NCI-H2029 (cell line): ENCODE measurements at regions not wholly inside any gene's neighbourhood (a gene's known extent, or its start where the extent isn't known, plus 50 kb on each side); places are given as distances from the start of the nearest gene placed in this dataset.
"Not testable (repeated sequence)": the region's sequence is repeated elsewhere in the genome, so short reads cannot be mapped to it uniquely, and the experiment has no call there.

Experiments used
- DNase-seq: peaks from one replicate; lab custom pipeline; 2025; lab: John Stamatoyannopoulos, UW

- DNase-seq, result no peak
Measured at GRCh38 chr3:5750874-5751640, 563.5 kb downstream of the EDEM1 start.

DNA sequence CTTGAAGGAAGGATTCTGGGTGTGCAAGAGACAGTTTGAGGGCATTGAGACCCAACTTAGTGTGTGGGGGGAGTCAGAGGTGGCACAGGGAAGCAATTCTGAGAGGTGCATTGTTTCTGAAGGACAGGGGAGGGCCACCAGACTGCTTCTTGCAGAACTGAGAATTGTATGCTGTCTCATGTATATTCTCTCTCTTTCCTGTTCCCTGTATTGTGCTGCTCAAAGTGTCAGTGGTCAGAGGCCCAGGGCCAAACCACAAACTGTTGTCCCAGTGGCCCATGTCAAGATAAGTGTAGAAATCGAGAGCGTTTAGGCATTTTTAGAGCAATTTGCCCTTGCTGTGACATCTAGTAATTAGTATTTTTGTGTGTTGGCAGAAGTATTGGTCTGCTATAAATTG, 567.1 kb downstream of the EDEM1 start:
- peak; percentile 13 for DNase-seq

DNA sequence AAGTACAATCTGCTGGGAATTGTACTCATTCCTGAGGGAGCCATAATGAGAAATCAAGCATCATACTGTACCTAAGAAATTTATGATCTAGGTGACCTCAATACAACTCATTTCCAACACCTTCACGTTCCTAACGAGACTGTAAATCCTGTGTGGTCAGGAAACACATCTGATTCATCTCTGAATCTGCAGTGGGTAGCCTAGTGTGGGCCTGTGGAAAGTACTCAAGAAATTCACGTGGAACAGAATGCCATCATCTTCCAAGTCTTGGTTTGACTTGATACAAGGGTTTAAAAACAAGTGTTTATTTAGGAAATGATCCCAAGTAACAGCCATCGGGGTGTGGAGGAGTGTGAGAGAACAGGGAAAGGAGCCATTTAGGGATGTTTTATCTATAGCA, 568.9 kb downstream of the EDEM1 start:
- no peak for DNase-seq

DNA sequence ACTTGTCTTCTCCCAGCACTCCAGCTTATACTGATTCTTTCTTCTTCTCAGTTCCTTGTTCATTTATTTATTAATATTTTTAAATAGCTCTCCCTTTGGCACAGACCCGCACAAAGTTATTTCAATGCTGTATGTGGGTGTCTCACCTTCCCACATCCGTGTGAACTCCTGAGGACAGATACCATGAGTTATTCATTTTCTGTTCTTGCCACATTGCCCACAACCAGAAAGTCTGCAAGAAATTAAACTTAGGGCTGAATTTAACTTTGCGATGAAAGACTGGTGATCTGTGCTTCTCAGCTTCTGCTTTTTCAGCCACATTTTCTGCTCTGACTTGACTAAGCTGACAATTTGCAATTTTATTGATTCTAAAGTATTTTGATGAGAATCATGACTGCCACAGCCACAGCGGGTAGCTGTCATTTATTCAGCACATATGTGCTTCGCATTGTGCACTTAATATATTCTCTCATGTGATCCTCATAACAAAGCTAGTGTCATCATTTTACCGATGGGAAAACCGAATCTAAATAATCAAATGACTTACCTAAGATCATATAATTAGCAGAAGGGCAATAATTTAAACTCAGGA, 569.8 kb downstream of the EDEM1 start:
- no peak for DNase-seq

- no peak for DNase-seq
Measured at GRCh38 chr3:5758699-5759098, 571.2 kb downstream of the EDEM1 start.

DNA sequence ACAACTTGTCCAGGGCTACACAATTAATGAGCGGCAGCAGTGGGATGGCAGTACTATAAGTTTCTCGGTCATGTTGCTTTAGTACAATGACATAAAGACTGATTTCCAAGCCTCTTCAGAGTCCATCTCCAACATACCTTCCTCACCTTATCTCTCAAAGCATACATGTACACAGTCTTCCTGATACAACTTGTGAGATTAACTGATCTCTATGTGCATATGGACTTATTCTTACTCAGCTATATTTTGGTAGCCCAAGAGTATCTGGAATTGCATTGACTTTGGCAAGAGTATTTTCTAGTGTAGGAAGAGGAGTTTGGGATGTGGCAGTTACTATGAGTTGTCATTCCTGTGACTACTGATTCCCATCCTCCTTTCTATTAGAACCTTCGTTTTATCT, 575.0 kb downstream of the EDEM1 start:
- DNase-seq, result no peak

GRCh38 chr3:5766848-5767247, 579.3 kb downstream of the EDEM1 start:
- no peak for DNase-seq

GRCh38 chr3:5767304-5767703, 579.8 kb downstream of the EDEM1 start:
- DNase-seq, result no peak

DNA sequence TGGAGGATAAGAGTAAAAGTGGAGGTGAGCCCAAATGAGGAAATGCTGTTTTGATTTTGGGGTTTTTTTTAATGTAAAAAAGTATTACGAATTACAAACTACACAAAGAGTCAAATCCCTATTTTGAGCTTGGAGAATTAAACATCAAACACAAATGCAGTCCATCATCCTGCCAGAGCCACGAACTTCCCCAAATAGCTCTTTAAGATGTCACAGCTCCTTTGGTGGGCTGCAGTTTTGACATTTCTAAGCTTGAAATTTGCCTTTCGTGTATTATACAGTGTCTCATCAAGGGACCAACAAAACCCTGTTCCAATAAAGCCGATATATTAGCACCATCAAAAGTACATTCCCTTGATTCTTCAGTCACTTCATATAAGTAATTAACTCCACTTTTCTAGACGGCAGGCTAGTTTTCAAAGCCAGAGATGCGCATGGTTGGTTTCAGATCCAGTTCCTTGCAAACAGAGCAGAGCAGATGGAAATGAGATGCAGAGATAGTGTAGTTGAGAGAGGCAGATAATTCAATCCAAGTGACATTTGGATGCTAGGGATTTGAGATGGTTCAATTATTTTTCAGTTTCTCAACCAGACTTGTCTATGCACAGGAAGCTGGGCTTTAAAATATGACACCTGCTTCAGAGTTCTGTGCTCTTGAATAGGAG, 580.9 kb downstream of the EDEM1 start:
- DNase-seq, result no peak

DNA sequence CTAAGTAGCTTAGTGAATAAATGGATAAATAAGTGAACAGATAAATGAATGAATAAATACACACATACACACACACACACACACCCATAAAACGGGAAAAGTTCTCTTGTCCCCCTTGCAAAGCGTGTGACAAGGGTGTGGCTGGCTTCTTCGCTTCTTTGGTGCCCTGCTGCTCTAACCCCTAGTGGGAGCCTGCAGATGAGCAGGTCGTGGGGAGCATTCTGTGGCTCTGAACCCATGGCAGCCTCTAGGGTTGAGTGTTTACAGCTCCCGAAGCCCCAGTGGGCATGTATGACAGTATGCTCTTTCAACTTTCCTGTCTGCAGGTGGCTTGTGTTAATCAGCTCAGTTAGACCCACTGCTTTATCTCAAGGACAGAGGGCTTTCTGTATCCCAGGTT, 582.3 kb downstream of the EDEM1 start:
- DNase-seq, result no peak

GRCh38 chr3:5774337-5774736, 586.8 kb downstream of the EDEM1 start:
- DNase-seq, result no peak

GRCh38 chr3:5775100-5775499, 587.6 kb downstream of the EDEM1 start:
- not testable (repeated sequence) for DNase-seq

- DNase-seq, result no peak
Measured at GRCh38 chr3:5784690-5785089, 597.2 kb downstream of the EDEM1 start.

DNA sequence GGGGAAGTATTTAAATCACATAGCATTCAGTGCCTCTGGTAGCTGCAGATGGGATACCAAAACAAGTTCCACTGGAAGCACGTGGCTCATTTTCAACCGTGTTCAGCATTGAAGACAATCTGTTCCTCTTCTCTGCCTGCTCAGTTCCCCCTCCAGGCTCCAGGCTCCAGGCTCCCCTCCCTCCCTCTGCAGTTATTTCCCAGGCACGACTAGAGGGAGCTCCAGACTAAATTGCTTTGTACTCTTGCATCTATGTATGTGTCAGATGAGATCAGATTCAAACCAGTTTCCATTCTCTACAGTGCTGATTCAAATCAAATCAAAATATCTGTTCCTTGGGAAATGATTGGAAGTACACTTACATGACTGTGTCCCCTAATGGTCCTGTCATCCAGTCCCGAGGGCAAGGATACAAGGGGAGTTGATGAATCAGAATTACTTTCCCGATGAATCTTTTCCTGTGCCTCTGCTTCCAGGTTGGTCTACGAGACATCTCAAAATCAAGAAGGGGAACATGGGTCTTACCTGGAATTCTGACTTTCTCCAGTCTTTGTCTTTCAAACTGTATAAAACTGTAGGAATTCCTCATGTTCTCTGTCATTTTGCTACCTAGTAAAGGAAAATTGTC, 600.5 kb downstream of the EDEM1 start:
- no peak for DNase-seq

- no peak for DNase-seq
Measured at GRCh38 chr3:5788496-5788895, 601.0 kb downstream of the EDEM1 start.

DNA sequence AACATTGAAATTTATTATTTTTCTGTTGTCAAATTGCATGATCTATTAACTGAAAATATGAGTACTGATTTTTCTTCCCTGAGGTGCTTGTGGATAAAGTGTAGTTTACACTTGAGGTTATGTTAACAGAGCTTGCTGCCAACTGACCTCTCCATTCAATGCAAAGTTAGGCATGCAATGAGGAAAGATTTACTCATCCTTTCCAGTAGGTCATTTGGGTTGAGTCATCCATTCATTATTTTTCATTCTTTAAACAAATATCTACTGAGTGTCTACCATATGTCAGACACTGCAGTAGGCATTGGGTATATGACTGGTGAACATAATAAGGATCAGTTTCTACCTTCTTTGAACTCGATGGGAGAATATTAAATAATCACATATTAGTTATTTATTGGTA, 604.1 kb downstream of the EDEM1 start:
- no peak for DNase-seq

DNA sequence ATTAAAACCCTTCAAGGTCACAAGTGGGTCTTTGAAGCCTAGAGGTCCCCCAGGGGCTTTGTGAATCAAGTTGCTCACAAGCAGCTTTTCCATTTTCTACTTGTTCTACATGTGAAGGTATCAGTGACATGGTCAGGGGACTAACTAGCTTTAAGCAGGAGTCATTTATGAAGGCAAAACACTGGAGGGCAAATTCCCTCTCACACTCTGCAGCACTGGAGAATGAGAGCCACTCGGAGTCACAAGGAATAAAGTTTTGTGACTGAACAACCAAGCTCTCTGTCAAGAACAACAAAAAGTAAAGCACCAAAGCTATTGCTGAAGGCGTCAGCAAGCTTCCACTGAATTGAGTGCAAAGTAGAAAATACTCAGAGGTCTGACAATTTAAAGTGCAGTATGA, 609.0 kb downstream of the EDEM1 start:
- no peak for DNase-seq

- no peak for DNase-seq
Measured at GRCh38 chr3:5798809-5799208, 611.3 kb downstream of the EDEM1 start.

- DNase-seq, result no peak
Measured at GRCh38 chr3:5799398-5799797, 611.9 kb downstream of the EDEM1 start.

- DNase-seq, result no peak
Measured at GRCh38 chr3:5800965-5801364, 613.5 kb downstream of the EDEM1 start.

DNA sequence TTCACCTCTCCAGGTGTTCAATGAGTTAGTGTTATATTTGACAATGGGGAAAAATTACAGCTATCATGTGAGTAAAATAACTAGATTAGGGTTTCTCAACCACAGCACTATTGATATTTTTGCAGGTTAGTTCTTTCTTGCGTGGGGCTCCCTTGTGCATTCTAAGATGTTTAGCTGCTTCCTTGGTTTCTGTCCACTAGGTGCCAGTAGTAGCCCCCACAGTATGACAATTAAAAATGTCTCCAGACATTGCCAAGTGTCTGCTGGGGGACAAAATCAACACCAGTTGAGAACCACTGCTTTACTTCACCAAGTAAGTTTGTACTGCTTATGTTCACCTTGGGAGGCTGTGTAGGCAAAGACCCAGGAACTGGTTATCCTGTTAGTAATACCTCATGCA, 618.7 kb downstream of the EDEM1 start:
- DNase-seq, result no peak

- DNase-seq, result no peak
Measured at GRCh38 chr3:5809586-5810246, 622.2 kb downstream of the EDEM1 start.
